HG03175 (cell line): ENCODE measurements at regions not wholly inside any gene's neighbourhood (a gene's known extent, or its start where the extent isn't known, plus 50 kb on each side); places are given as distances from the start of the nearest gene placed in this dataset.
A peak's percentile ranks its signal among the peaks of the same experiment; 100 is the strongest.
"Not testable (repeated sequence)": the region's sequence is repeated elsewhere in the genome, so short reads cannot be mapped to it uniquely, and the experiment has no call there.

ENCODE experiments used
- ATAC-seq: cut with Tn5 transposase; IDR thresholded peaks from one replicate; pipeline ENCODE4 v1.9.1; 2021; ENCODE audit warnings: mild to moderate bottlenecking, moderate library complexity; ENCODE audit not compliant: unreplicated experiment

DNA sequence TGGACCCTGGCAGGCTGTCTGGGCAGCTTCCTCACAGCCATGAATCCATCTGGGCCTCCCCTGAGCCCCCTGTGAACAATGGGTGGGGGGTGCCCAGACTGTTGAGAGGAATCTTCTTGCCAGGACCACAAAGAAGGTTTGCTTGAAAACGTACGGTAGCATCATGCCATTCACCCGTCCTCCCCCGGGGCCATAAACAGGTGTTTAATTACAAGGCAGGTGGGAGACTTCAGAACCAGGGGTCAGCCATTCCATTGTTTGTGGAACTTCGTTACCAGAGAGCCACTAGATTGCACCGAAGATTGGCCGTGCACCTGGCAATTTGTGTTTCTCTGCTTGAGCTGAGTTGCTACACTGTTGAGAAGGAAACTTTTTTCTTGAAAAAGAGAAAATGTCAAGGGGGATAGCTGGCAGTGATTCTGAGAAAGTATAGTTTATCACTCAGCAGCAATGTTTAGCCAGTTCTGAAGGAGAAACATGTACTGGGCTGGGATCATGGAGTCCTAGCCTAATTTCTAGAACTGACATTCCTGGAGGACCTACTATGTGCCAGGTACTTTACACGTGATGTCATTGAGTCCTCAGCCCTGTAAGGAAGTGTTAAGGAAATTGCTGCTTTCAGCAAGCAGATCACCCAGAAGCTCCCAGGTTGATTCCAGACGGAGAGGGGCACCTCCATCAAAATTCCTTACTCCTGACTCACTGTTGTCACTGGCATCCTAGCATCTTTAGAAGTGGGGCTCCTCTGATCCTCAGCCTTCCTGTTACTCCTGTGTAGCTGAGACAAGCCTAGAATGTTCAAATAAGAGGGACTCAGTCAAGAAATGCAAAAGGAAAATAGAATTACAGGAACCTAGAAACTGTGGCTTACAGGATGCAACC is 103.8 kb upstream of the UBE2E1 start:
- no peak for ATAC-seq

GRCh38 chr3:23704298-23704697 is 101.5 kb upstream of the UBE2E1 start:
- ATAC-seq, result no peak

GRCh38 chr3:23706111-23706510 is 99.6 kb upstream of the UBE2E1 start:
- ATAC-seq, result no peak

- ATAC-seq, result peak; percentile 49
These were observed 95.8 kb upstream of the UBE2E1 start for GRCh38 chr3:23709987-23710386.

DNA sequence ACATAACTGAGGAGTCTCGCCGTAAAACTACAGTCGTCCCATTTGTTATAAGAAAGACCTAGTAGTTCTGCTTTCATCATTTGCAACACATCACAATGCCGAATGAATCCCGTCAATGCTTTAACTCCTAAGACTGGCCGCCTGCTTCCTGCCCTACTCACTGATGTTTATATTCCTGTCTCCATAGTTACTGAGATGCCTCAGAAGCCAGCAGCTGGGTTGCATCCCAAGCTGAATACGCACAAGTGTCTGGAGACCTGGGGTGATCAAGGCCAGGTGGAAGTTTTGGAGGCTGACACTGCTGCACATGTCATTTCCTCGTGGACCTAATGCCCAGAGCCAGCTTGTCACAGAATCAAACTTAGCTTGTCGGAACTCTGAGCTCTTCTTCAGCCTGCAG is 95.2 kb upstream of the UBE2E1 start:
- no peak for ATAC-seq

GRCh38 chr3:23711916-23712494 is 93.8 kb upstream of the UBE2E1 start:
- peak; percentile 94 for ATAC-seq

DNA sequence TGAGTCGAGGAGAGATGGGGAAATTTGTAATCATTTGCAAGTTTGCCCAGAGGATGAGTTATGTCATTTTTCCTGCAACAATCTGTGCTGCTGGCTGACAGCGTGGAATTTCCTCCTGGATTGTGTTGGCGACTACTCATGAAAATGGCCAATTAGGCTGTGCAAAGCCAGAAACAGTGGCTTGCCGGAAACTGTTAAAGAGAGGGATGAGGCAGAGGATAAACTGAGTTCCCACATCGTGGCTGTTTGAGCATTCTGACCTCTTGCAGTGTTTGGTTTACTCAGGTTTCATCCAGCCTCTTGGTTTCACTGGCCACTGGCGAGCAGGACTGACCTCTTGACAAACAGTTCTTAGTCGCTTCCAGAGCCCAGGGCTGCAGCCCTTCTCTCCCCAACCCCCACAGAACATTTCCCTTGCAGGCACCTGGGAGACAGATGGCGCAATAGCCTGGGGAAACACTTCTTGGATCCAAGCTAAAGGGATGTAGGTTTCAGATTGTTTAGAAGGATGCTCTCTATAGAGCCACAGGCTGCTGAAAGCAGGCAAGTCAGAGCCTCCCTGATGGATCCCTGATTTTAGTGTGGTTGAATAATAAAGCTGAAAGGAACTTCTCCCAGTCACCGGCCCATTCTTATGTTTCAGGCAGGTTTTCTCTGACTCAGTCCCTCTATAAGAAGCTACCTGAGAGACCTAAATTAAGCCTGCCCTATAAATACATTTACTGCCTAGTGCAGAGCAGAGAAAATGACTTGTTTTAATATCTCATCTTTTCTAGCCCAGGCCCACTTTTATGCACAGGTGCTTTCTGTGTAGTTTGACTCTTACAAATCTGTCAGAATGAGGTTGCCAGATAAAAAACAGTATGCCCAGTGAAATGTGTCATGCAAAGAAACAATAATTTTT is 92.8 kb upstream of the UBE2E1 start:
- ATAC-seq, result no peak

DNA sequence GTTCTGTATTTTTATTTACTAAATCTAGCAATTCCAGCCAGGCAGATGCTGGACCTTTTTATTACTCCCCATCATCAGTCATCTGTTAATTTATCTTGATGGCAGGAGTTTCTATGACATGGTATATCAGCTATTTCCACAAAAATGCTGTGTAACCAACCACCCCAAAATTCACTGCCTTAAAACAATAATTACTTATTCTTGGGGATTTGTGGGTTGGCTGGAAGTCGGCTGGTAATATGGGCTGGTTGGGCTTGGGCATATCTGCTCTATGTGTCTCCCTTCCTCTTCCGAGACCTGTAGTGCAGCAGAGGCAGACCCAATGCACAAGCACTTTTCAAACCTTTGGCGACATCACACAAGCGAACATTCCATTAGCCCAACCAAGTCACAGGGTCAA is 92.1 kb upstream of the UBE2E1 start:
- ATAC-seq, result no peak

- ATAC-seq, result no peak
These were observed 85.7 kb upstream of the UBE2E1 start for GRCh38 chr3:23720059-23720458.

GRCh38 chr3:23720885-23721284 is 84.9 kb upstream of the UBE2E1 start:
- ATAC-seq, result no peak

DNA sequence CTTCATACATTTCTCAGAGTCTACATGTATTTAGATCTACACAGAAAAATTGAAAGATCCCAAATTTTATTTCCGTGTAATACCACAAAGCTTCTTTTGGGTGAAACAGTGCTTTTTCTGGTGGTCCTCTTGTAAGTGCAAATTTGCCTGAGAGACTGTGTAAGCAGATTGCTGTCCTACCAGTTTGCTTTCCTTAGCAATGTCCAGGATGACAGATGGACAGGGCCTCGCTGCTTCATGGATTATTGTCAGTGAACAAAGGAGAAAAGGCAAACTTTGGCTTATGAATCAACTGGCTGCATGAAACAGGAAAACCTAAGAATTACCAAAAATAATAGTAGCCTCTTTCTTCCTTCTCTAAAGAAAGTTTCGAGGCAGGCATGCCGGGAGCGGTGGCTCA is 82.6 kb upstream of the UBE2E1 start:
- no peak for ATAC-seq

DNA sequence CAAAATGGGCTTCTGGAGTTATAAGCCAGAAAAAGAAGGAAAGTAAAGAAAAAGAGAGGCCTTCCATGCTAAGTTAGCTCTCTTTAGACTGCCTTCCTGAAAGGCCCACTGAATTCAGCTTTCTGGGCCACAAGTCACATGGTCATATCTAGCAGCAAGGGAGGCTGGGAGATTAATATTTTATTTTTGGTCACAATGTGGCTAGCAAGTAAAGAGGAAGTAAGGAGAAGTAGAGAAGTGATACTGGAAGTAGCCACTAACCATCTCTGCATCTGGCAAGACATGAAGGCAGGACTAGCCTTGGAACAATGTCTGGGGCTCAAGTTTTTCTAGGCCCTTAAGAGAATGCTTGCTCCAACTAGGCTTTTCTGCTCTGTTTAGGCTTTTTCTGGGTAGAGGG is 81.8 kb upstream of the UBE2E1 start:
- ATAC-seq, result peak; percentile 54

- peak; percentile 83 for ATAC-seq
These were observed 78.8 kb upstream of the UBE2E1 start for GRCh38 chr3:23726811-23727548.

DNA sequence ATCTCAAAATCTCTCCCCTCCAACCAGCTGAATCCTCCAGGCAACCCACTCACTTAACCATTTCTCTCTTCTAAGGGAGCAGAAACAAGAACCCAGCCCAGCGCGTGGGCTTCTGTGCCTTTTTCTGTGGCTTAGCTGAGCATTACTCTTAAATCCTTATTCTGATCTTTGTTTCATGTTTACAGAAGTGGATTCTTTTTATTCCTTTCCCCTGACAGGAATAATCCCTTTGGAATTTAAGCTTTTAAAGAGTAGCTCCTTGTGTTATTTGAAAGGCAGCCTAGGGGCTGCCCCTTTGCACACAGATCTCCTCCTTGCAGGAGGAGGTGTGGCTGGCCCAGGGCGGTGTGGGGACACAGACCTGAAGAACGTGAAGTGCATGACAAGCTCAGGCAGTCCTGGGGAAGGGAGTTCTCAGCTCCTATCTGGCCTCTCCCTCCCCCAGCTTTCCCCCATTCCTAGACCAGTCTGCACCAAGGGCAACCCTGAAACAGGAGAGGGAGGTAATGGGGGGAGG is 77.1 kb upstream of the UBE2E1 start:
- ATAC-seq, result no peak

DNA sequence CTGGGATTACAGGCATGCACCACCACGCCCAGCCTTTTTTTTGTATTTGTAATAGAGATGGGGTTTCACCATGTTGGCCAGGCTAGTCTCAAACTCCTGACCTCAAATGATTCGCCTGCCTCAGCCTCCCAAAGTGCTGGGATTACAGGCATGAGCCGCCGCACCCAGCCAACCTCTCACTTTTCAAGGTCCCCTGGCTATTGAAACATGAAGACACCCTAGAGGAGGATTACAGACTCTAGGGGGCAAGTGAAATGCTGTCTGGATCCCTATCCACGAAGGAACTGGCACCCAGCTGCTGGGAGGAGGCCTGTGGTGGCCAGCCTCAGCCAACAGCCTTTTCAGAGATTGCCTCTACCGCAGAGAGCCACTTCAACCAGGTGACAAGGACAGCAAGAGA is 76.4 kb upstream of the UBE2E1 start:
- not testable (repeated sequence) for ATAC-seq

GRCh38 chr3:23734481-23734880 is 71.3 kb upstream of the UBE2E1 start:
- ATAC-seq, result no peak

GRCh38 chr3:23735062-23735461 is 70.7 kb upstream of the UBE2E1 start:
- ATAC-seq, result no peak

GRCh38 chr3:23735535-23736326 is 70.0 kb upstream of the UBE2E1 start:
- ATAC-seq, result no peak

GRCh38 chr3:23738944-23739343 is 66.8 kb upstream of the UBE2E1 start:
- ATAC-seq, result no peak

DNA sequence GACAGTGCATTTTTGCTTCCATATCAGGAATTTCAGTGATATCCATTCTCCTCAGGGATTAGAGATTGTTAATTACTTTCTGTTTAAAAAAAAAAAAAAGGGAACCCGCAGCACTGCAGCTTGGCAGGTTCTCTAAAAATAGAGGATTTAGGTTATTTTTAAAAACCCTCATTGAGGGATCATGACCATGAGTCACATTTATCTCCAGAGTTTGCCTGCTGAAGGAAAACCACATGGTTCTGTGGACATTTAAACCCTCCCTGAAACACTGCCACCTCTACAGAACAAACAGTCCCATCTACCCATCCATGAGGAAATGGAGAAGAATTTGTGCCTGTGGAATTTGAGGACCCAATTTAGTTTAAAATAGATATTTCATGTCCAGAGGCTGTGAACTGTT is 66.2 kb upstream of the UBE2E1 start:
- ATAC-seq, result no peak
